ENCODE measurements at regions not wholly inside any gene's neighbourhood (a gene's known extent, or its start where the extent isn't known, plus 50 kb on each side); places are given as distances from the start of the nearest gene placed in this dataset.

DNA sequence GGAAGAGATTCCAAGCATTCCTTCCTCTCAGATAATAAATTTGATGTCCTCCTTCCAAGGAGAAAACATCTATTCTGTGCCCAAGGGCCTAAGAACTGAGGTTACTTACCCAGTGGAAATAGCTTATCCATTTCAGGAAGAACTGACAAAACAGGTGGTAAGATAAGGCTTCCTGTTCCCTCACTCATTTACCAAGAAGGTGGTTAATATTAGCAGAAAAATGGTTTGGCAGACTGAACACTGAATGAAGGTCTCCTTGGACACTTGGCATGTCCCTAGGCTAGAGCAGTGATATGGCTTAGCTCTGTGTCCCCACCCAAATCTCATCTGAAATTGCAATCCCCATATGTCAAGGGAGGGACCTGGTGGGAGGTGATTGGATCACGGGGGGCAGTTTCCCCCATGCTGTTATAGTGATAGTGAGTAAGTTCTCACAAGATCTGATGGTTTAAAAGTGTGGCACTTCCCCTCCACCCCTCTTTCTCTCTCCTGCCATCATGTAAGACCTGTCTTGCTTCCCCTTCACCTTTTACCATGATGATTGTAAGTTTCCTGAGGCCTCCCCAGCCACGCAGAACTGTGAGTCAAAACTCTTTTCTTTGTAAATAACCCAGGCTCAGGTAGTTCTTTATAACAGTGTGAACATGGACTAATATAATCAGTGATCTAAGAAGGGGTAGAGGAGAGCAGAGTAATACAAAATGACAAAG is 127.4 kb downstream of the ST8SIA2 start:
- DNase-seq (ENCODE audit: extremely low spot score, unreplicated experiment) = no peak
- TF ChIP-seq, protein P1, sequence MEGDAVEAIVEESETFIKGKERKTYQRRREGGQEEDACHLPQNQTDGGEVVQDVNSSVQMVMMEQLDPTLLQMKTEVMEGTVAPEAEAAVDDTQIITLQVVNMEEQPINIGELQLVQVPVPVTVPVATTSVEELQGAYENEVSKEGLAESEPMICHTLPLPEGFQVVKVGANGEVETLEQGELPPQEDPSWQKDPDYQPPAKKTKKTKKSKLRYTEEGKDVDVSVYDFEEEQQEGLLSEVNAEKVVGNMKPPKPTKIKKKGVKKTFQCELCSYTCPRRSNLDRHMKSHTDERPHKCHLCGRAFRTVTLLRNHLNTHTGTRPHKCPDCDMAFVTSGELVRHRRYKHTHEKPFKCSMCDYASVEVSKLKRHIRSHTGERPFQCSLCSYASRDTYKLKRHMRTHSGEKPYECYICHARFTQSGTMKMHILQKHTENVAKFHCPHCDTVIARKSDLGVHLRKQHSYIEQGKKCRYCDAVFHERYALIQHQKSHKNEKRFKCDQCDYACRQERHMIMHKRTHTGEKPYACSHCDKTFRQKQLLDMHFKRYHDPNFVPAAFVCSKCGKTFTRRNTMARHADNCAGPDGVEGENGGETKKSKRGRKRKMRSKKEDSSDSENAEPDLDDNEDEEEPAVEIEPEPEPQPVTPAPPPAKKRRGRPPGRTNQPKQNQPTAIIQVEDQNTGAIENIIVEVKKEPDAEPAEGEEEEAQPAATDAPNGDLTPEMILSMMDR (IDR thresholded peaks at IDR 0.05) = no peak
- no peak overlapping the region for H3K4me3 Mint-ChIP-seq (ENCODE audit: unreplicated experiment)
- no peak overlapping the region for H3K27ac Mint-ChIP-seq (ENCODE audit: unreplicated experiment)
- H3K27me3 Mint-ChIP-seq (ENCODE audit: unreplicated experiment) = peaks cover 18% of the 10 kb centered on the region
- H3K9me3 Mint-ChIP-seq (ENCODE audit: unreplicated experiment) = no peaks in the 10 kb centered on the region
- H3K36me3 Mint-ChIP-seq (ENCODE audit: unreplicated experiment) = no peaks in the 10 kb centered on the region
- peaks cover 6% of the 10 kb centered on the region for H3K4me1 Mint-ChIP-seq (ENCODE audit: unreplicated experiment)

DNA sequence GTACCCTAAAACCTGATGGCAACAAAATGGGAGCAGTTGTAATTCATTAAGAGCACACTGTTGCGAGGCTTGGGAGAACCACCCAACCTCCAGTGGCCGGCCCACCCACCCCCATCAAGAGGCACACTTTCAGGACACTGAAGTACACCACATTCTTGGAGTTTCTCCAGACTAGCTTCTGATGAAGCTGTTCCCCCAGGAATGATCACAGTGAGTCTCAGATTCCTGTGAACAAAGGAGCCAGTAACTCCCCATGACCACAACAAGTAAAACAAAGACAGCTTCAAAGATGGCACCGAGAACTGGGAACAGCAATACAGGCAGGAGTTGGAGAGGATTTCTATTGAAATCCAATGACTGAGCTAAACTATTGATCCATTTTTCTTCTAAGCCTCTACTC is 126.0 kb downstream of the ST8SIA2 start:
- TF ChIP-seq, protein P1 (IDR thresholded peaks at IDR 0.05) = no peak
- H3K4me1 Mint-ChIP-seq (ENCODE audit: unreplicated experiment) = peaks cover 6% of the 10 kb centered on the region
- no peak overlapping the region for H3K27ac Mint-ChIP-seq (ENCODE audit: unreplicated experiment)
- no peak overlapping the region for H3K4me3 Mint-ChIP-seq (ENCODE audit: unreplicated experiment)
- no peak for DNase-seq (ENCODE audit: extremely low spot score, unreplicated experiment)
- H3K36me3 Mint-ChIP-seq (ENCODE audit: unreplicated experiment) = no peaks in the 10 kb centered on the region
- peaks cover 12% of the 10 kb centered on the region for H3K27me3 Mint-ChIP-seq (ENCODE audit: unreplicated experiment)
- no peaks in the 10 kb centered on the region for H3K9me3 Mint-ChIP-seq (ENCODE audit: unreplicated experiment)

Data from osteocyte (in vitro differentiated cells).